BJ (cell line): ENCODE measurements at regions not wholly inside any gene's neighbourhood (a gene's known extent, or its start where the extent isn't known, plus 50 kb on each side); places are given as distances from the start of the nearest gene placed in this dataset.
"Not testable (repeated sequence)": the region's sequence is repeated elsewhere in the genome, so short reads cannot be mapped to it uniquely, and the experiment has no call there.

Experiments used
- CTCF ChIA-PET: fragments of 350-600 bp; formaldehyde crosslinking; extraction: SDS; loops from one replicate; lab custom pipeline; 2021; ENCODE audit warnings: antibody characterized with exemption, inconsistent platforms; lab: Yijun Ruan, JAX
- POLR2A ChIA-PET: fragments of 300-600 bp; sonication (Branson Sonifier 250); formaldehyde crosslinking; extraction: SDS; loops from one replicate; lab custom pipeline; 2021; ENCODE audit warnings: antibody characterized with exemption; lab: Charles Lee
- DNase-seq: peaks from one replicate; pipeline ENCODE4 v3.0.0-alpha.2; 2011; ENCODE audit warnings: low read depth
- H3K27me3 ChIP-seq: 2 replicates; pipeline ENCODE4 v1.6.0; 2011; ENCODE audit warnings: low read length; ENCODE audit not compliant: control insufficient read depth, insufficient read depth
- H3K36me3 ChIP-seq: 2 replicates; pipeline ENCODE4 v1.5.1; 2011; ENCODE audit warnings: low read length; ENCODE audit not compliant: control insufficient read depth, insufficient read depth
- H3K4me3 ChIP-seq: 2 replicates; pipeline ENCODE4 v1.5.1; 2011; ENCODE audit warnings: low read depth, mild to moderate bottlenecking, control low read depth, low read length
- CTCF ChIP-seq: IDR thresholded peaks from 2 replicates; pipeline ENCODE4 v1.5.1; 2011; ENCODE audit warnings: low read depth, mild to moderate bottlenecking, control low read depth, inconsistent platforms, low read length, moderate library complexity; ENCODE audit not compliant: insufficient read depth

- DNase-seq: no peak
- POLR2A ChIA-PET: interaction anchor here (0.6 kb wide), 1 partner anchor 1194 kb away, joined by 3 read pairs; no protein-coding TSS in a partner anchor
- Histone ChIP-seq H3K4me3 (no peak overlapping the region), H3K27me3 (no peaks in the 10 kb centered on the region), H3K36me3 (no peaks in the 10 kb centered on the region)
- TF ChIP-seq CTCF: no peak
- CTCF ChIA-PET: interaction anchor here (1.2 kb wide), 1 partner anchor 14 kb away, joined by 3 read pairs; no protein-coding TSS in a partner anchor
Measured at GRCh38 chr6:144568241-144568640, 283.1 kb downstream of the UTRN start.

DNA sequence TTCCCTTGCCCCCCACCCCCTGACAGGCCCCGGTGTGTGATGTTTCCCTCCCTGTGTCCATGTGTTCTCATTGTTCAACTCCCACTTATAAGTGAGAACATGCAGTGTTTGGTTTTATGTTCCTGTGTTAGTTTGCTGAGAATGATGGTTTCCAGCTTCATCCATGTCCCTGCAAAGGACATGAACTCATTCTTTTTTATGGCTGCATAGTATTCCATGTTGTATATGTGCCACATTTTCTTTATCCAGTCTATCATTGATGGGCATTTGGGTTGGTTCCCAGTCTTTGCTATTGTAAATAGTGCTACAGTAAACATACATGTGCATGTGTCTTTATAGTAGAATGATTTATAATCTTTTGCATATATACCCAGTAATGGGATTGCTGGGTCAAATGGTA, 287.4 kb downstream of the UTRN start:
- CTCF ChIA-PET: interaction anchor here (0.6 to 0.9 kb wide), 2 partner anchors 9 to 18 kb away, joined by 3 to 4 read pairs; no protein-coding TSS in a partner anchor
- POLR2A ChIA-PET, H3K27me3 ChIP-seq, H3K4me3 ChIP-seq, DNase-seq, H3K36me3 ChIP-seq: not testable (repeated sequence)

DNA sequence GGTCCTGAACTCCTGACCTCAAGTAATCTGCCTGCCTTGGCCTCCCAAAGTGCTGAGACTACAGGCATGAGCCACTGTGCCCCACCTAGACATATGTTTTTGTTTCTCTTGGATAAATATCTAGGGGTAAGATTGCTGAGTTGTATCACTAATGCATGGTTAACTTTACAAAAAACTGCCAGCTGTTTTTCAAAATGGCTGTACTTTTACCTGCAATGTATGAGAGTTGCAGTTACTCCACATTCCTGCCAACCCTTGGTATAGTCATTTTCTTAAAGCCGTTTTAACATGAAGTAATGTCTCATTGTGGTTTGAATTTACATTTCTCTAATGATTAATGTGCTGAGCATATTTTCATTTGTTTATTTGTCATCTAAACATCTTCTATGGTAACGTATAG, 289.7 kb downstream of the UTRN start:
- Histone ChIP-seq H3K27me3 (no peaks in the 10 kb centered on the region), H3K4me3 (no peak overlapping the region), H3K36me3 (peaks cover 2% of the 10 kb centered on the region)
- DNase-seq: no peak
- ChIA-PET POLR2A (no interaction called here), CTCF (no interaction called here)
- no peak for TF ChIP-seq CTCF

GRCh38 chr6:144575327-144575726, 290.2 kb downstream of the UTRN start:
- peaks cover 2% of the 10 kb centered on the region for H3K36me3 ChIP-seq
- POLR2A ChIA-PET: no interaction called here
- no peaks in the 10 kb centered on the region for H3K27me3 ChIP-seq
- no peak for TF ChIP-seq CTCF
- DNase-seq: no peak
- CTCF ChIA-PET: no interaction called here
- H3K4me3 ChIP-seq: no peak overlapping the region

GRCh38 chr6:144576871-144577270, 291.7 kb downstream of the UTRN start:
- TF ChIP-seq CTCF: no peak
- CTCF ChIA-PET: no interaction called here
- POLR2A ChIA-PET: no interaction called here

More at GRCh38 chr6:144576871-144577270, 291.7 kb downstream of the UTRN start:
- no peak for DNase-seq
- Histone ChIP-seq H3K27me3 (no peaks in the 10 kb centered on the region), H3K4me3 (no peak overlapping the region), H3K36me3 (peaks cover 2% of the 10 kb centered on the region)
